HT-29 (cell line): ENCODE measurements at regions not wholly inside any gene's neighbourhood (a gene's known extent, or its start where the extent isn't known, plus 50 kb on each side); places are given as distances from the start of the nearest gene placed in this dataset.

ENCODE experiments used
- DNase-seq: peaks from one replicate; pipeline ENCODE4 v3.0.0-alpha.2; 2015; ENCODE audit warnings: low spot score

DNA sequence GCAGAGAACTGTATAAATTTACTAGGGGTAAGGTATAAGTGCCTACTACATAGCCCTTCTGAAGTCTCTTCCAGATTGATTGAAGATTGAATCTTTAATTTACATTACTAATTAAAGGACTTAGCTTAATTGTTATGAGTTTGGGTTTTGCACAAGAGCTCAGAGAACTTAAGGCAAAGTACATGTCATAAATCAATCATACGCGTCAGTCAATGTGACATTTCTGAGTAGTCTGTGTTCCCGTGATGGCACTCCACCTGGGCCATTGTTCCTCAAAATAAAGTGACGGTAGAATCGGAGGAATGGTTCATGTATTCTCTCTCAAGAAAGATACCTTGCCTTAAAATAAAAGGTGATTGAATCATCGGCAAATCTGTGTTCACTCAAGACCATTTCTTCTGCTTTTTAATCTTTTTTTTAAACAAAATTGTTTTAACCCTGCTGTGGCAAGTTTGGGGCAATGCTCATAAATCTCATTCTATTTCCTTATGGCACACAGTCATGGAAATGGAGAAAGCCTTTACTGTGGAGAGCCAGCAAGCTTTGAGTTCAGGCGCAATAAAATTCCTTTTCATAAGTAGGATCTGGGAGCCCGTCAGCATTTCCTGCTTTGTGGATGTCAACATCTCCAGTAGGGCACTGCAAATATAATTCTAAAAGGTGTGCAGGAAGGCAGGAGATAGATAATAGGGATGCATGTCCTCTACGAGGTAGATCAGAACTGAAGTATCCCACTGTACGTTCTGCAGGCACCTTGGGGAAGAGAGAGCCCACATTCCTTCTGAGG lies 427.4 kb downstream of the GATA3 start:
- no peak for DNase-seq

DNA sequence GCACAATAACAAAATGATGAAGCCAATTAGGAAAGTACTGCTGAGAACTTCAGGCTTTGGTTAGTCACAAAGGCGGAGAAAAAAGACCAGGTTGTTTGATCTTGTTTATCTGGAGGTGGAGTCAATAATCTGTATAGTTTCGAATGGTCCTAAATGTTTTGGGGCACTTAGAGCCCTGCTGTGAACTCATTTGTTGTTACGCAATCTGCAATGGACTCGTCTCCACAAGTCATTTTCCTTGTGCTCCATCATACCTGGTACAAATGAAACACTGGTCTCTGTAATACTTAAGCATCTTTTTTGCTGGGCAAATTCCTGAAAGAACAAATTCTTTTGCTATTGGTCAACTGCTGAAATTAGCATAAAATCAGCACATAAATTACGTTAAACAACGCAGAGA lies 430.5 kb downstream of the GATA3 start:
- DNase-seq = no peak

DNA sequence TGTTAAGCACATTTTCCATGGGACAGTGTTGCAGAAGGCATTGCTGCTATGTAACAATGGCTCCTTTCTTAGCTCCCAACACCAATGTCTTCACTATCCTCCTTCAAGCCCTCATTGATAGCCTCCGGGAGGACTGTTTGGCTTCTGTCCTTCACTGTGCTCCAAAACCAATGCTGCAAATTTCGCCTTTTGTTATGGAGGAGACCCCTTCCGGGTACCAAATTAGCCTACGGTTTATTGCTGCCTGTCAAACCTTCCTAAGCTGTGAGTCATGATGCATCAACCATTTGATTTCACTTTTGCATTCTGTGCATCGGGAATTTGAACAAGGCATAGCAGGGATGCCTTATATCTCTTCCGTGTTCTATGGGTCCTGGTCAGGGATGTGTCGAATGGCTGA lies 432.9 kb downstream of the GATA3 start:
- no peak for DNase-seq

DNA sequence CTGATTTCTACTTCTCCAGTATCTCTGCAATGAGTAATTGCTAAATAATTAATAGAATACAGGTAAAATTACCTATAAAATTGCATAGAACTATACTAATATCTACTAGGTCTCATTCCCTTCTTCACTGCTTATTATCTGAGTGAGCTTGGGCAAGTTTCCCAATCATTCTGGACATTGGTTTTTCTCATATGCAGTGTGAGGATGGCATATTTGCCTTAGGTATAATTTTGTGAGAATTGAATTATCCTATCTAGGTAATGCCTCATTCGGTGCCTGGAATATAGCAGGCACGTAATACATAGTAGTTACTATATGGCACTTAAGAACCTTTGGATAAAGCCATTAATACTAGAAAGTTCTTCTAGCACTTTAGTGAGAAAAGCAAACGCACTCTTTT lies 434.7 kb downstream of the GATA3 start:
- no peak for DNase-seq

DNA sequence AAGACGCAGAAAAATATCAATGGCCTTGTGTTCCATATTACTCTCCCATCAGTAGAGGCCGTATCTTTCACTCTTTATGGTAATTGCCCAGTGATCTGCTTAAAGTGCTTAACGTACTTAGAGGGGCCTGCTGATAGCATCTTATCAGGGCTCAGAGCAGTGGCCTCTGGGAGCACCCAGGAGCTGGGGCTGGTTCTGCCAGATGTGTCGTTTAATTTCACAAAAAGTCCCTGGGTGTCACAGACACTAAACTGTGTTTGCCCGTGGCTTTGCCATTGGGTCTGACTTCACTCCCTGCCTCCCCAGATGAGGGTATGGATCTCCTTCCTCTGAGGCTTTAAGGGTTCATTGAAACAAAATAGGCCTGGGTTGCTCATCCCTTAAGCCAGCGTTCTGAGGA lies 435.3 kb downstream of the GATA3 start:
- no peak for DNase-seq

DNA sequence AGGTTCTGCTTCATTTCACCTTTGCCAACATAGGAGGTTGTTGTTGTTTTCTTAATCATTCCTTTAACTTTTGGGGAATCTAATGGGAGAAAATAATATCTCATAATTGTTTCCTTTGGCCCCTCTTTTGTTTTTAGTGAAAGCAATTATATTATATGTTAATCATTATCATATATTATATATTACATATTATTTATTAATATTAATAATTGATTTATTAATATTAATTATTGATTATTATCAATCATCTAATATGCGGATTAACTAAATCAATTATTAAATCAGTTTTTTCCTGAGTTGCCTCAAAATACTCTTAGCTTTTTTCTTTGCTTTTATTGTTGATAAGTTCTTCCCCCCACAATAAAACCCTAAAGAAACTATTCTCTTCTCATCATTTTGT lies 443.8 kb downstream of the GATA3 start:
- DNase-seq = no peak

DNA sequence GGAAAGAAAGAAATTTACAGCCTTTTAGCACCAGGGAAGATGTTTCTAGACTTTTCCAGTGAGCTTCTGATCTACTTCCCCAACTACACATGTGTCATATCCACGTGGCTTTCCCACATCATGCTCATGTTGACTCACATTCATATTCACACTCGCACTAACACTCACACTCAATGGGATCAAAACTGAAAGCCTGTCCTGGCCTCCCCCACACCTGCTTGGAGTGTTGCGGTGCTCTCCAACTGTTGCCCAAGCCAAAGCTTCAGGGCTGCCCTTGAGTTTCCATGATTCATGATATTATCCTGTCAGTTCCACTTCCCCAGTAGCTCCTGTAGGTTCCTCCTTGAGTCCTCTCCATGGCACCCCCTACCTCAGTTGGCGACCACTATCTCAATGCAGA lies 444.4 kb downstream of the GATA3 start:
- DNase-seq = no peak

DNA sequence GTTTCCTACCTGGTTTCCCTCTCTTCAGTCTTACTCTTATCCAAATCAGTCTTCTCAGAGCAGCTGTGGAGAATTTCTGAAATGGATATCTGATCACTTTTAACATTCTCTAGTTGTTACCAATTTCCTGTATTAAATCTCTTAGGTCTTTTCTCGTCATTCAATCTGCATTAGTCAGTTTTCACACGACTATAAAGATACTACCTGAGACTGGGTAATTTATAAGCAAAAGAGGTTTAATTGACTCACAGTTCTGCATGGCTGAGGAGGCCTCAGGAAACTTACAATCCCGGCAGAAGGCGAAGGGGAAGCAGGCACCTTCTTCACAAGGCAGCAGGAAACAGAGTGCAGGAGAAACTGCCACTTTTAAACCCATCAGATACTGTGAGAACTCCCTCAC lies 444.8 kb downstream of the GATA3 start:
- no peak for DNase-seq

DNA sequence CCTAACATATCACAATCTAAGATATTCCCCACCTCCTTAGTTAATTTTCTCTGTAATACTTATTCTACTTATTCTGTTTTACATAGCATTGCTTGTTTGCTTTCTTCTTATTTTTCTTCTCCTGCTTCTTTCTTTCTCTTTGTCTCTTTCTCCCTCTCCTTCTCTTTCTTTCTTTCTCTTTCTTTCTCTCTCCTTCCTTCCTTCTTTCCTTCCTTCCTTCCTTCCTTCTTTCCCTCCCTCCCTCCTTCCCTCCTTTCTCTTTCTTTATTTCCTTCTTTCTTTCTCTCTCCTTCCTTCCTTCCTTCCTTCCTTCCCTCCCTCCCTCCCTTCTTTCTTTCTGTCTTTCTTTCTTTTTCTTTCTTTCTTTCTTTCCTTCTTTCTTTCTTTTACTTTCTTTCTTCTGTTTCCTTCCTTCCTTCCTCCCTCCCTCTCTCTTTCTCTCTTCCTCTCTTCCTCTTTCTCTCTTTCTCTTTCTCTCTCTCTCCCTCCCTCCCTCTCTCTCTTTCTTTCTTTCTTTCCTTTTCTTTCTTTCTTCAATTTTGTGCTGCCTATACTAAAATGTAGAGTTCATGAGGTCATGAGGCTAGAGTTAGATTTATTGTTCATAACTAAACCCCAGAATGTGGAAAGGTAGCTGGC lies 445.4 kb downstream of the GATA3 start:
- no peak for DNase-seq

DNA sequence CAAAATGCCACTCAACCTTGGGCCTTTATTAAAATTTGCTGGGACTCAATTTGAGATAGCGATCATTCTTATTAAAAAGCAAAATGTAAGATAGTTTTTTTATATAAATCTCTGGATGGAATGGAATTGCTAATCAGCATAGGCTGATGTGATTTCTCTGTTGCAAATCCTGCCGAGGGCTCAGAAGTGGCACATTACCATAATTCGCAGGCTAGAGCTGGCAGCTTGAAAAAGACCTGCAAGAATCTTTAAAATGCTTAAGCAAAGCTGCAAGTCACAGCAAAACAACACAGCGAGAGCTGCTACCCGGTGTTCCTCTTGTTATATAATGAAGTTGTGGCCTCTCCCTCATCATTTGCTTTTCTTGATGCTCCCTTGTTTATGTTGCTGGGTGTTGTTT lies 448.1 kb downstream of the GATA3 start:
- no peak for DNase-seq

DNA sequence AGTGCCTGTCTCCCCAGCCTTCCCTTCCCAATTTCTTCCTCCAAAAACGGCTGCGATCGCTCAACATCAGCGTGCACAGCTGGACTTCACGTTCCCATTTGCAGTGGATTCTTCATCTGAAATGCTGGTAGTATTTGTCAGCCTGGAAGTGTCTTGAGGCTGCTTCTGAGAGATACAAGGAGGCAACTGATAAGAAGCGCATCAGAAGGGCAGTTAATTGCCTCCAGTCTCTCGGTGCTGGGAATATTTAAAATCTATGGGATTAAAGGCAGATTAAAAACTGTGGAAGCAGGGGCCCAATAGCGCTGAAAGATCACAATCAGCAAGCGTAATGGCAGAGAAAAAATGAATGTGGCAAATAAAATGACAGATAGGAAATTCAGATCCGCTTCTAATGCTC lies 450.0 kb downstream of the GATA3 start:
- DNase-seq = no peak

DNA sequence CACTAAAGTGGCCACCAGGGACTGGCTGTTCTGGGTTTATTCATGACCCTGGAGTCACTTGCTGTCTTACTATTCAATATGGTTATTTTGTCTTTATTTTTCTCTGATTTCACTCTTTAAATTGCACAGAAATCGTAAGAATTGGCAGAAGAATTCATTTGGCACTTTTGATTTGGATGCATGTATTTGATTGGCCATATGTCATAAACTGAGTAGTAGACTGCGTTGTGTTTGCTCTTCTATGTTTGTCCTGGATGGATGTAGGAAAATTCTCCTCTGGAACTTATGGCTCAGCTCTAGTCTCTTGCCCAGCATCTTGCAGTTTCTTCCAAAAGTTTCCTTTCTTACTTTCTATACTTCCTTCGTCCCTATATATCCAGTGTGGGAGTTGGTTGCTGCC lies 452.7 kb downstream of the GATA3 start:
- no peak for DNase-seq

DNA sequence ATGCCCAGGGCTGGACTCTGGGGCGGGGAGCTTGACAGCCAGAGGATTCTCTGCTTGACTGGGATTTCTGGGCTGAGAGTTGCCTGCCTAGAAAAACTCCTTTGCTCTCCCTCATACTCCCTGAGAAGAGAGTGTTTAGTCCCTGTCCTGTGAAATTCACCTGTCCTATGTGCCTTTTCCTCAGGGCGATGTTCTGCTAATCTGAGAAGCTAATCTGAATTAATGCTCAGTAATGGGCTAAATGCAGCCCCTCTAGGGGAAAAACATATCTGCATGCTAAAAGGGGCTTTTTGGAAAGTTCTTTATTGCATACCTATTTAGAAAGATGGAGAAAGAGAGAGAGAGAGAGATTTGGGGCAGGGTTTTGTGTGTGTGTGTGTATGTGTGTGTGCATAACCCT lies 454.4 kb downstream of the GATA3 start:
- no peak for DNase-seq

DNA sequence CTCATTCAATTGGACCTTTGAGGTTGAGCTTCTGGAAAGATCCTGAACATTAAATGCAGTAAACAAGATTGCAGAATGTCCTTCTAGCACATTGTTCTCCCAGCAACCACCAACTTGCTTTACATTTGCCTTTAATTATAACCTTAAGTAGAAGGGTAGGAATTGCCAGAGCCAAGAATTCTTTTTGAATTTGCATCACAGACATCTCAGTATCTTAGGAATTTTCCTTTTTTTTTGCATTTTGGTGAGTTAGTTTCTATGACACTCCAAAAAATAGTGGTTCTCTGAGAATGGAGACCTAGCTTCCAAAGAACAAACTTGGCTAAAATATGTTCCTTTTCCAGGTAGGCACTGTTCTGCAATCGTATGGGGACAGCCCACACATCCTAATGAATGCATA lies 456.0 kb downstream of the GATA3 start:
- DNase-seq = no peak

DNA sequence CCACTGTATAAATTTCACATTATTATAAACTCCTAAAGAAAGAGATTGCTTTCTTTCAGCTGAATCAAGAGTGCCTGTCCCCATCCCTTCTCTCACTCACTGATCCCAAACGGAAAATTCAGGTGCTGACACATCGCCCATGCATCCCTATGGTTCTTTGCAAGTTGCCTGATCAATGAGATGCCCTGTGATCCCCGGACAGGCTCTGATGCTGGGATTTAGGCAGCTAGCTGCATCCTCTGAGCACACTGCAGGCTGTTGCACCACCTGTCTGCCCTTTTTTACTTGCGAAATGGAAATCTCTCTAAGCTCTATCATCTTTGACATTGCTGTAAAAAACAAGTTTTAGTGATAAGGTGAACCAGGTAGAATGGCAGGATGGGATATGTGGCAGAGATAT lies 456.5 kb downstream of the GATA3 start:
- no peak for DNase-seq

DNA sequence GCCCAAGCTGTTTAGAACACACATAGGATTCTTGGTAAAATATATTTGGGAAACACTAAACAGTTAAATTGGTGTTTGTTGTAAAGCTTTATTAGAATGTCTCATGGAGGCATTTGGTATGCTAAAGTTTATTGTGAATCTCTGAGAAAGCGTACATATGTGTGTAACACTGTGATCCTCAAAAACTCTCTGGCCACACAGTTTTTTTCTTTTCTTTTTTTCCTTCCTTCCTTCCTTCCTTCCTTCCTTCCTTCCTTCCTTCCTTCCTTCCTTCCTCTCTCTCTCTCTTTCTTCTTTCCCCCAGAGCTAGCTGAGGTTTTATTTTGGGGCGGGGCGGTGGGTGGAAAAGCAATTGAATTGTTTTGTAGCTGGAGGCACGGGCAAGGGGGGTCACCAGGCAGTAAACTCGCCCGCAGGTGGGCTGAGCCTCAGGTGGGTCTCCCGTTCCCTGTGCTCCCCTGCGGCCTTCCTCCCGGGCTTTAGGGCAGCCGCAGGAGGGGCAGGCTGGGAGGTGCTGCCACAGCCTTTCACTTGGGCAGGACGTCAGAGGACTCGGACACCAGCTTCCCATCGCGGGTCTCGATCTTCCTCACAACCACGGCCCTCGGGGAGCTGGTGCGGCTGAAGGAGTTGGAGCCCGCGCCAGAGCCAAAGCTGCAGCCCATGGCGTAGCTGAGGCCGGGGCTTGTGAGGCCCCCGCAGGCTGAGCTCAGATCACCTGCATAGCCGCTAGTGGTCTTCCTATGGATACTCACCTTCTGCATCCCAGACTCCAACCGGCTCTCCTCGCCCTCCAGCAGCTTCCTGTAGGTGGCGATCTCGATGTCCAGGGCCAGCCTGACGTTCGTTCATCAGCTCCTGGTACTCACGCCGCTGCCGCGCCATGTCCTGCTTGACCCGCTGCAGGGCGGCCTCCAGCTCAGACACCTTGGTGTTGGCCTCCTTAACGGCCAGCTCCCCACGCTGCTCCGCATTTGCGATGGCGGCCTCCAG lies 459.0 kb downstream of the GATA3 start:
- DNase-seq = no peak

DNA sequence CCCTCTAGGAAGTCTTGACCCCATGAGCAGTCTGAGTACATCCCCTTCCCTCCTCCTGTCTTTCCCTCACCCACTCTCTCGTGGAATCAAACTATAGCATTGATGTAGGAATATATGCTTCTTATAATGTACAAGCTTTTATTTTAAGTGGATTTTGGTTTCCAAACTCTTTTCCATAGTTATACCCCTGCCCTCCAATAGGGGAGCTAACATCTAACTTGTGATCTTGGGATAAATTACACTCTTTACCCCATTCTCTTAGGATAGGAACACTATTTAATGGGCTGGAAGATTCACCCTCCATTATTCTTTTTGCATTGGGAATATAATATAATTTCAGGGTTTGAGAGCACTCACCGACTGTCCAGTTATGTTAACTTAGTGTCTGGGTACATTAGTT lies 465.9 kb downstream of the GATA3 start:
- DNase-seq = no peak

DNA sequence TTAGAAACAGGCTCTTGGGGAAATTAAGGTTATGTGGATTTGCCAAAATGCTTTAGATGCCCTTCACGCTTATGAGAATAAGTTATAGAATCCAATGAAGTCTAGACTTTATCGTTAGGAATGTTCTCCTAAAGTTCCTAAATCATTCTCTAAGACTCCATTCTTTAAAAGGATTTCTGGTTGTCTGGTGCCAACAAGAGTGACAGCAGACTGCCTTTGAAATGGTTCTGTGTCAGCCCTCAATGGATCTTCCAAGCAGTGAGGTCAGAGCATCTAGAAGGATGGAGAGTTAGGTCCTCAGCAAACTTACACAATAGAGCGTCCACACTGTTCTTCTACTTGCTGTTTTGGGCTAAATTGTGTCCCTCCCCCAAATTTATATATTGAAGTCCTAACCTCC lies 473.3 kb downstream of the GATA3 start:
- no peak for DNase-seq

DNA sequence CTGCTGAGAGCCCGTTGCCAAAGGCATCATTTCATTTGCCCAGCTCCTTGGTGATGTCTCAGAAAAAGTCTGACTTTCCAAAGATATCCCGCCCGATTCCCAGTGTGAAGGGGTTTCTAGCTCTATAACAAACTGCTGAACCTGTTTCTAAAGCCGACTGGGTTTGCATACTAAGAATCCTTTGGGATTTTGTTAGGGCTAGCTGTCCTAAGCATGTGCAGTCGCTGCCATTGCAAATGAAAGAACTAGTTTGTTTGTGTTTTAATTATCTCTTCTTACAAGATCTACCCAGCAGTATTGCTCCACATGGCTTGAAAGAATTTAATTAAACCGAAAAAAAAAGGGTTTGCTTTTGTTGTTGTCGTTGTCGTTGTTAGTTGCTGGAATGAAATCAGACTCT lies 476.6 kb downstream of the GATA3 start:
- DNase-seq = no peak

DNA sequence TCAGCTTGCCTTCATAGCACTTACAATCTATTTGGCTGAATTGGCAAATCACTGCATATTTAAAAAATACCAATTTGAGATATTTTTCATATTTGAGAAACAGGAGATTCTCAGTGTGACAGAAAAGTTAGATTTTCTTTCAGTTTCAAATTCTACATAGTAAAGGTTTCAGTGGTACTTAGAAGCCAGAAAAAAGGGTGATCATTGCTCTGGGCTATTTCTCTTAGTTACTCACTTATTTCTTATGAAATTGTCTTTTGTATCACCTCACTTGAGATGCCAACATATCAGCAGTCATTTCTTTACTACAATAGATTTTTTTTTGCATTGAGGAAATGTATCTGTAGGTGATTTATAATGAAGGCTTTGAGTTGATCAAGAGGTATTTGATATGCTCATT lies 478.2 kb downstream of the GATA3 start:
- no peak for DNase-seq

DNA sequence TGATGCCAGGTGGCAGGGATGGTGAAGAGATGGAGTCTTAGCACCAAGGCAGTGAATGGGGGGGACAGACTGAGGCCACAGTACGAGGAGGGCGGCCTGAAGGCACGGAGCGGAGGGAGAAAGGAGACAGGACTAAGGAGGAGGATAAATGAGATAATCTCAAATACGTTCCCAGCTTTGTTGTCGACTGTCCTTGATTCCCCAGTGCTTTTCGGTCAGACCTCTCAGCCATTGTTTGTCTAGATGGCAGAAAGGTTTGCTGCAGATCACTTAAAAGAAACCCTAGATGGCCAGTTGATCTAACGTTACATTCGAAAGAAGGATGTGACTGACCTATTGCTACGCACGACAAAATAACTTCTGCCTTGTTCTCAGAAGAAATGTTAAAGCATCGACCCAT lies 479.0 kb downstream of the GATA3 start:
- no peak for DNase-seq

DNA sequence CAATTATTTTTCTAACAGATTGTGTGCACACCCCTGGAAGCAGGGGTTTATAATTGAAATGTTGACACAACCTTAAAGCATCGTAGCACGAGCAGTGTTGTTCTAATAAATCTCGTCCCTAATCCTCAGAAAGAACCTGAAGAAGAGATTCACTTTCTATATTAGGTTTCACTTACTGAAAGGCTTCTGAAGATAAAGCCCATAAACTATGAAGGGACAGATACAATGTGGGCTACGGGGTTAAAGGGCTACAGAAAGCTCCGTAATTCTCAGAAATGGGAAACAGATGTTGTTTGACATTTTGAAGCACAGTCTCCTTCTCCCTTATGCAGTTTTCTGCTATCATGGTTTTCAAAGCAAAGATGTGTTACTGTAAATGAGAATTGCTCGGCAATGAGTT lies 479.6 kb downstream of the GATA3 start:
- no peak for DNase-seq
